Stimulated activated memory B cell treated with anti-CD40 and anti-IgM and Interleukin-4, amounts not matched to agents 10 μg/mL and 1 μg/mL and 100 μg/mL, for 72 hours (primary cell): ENCODE measurements at regions not wholly inside any gene's neighbourhood (a gene's known extent, or its start where the extent isn't known, plus 50 kb on each side); places are given as distances from the start of the nearest gene placed in this dataset.

Source experiments
- ATAC-seq: fragments of 150-1000 bp; cut with Tn5 transposase; 2 replicates; pipeline ENCODE4 v1.10.0; 2021
- H3K27ac Mint-ChIP-seq: one replicate; pipeline ENCODE4 v1.8.0; 2022; ENCODE audit warnings: mild to moderate bottlenecking, mixed read lengths
- H3K27me3 Mint-ChIP-seq: one replicate; pipeline ENCODE4 v1.8.0; 2022; ENCODE audit warnings: mixed read lengths
- H3K36me3 Mint-ChIP-seq: one replicate; pipeline ENCODE4 v1.8.0; 2022; ENCODE audit warnings: mixed read lengths
- H3K4me1 Mint-ChIP-seq: one replicate; pipeline ENCODE4 v1.8.0; 2022; ENCODE audit warnings: mixed read lengths
- H3K4me3 Mint-ChIP-seq: one replicate; pipeline ENCODE4 v1.8.0; 2022; ENCODE audit warnings: mild to moderate bottlenecking, moderate library complexity, mixed read lengths
- H3K9me3 Mint-ChIP-seq: one replicate; pipeline ENCODE4 v1.8.0; 2022; ENCODE audit warnings: mixed read lengths

DNA sequence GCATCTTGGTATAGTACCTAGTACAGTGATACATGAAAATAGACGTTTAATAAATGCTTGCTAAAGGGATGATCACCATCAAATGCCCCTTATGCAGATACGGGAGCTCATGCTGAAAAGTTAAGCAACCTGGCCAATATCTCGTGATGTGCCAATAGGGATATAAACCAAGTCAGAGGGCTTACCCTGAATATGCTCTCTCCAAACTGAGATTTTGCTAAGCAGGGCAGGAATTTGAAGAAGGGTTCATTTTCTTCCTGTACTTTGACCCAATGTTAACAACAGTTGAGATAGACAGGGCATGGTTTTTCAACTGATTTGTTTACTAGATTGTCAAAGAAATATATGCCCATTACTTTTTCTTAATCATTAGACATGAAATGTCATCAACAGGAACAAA, 219.3 kb upstream of the PREP start:
- H3K27ac Mint-ChIP-seq: no peak overlapping the region
- H3K9me3 Mint-ChIP-seq: peaks cover 3% of the 10 kb centered on the region
- H3K36me3 Mint-ChIP-seq: no peaks in the 10 kb centered on the region
- no peak overlapping the region for H3K4me3 Mint-ChIP-seq
- no peaks in the 10 kb centered on the region for H3K4me1 Mint-ChIP-seq
- peaks cover 25% of the 10 kb centered on the region for H3K27me3 Mint-ChIP-seq
- ATAC-seq: no peak

- Mint-ChIP-seq H3K36me3 (no peaks in the 10 kb centered on the region), H3K4me3 (no peak overlapping the region), H3K9me3 (peaks cover 3% of the 10 kb centered on the region), H3K4me1 (no peaks in the 10 kb centered on the region), H3K27ac (no peak overlapping the region), H3K27me3 (peaks cover 25% of the 10 kb centered on the region)
- ATAC-seq: no peak
Measured at GRCh38 chr6:105621564-105622175, 218.8 kb upstream of the PREP start.

DNA sequence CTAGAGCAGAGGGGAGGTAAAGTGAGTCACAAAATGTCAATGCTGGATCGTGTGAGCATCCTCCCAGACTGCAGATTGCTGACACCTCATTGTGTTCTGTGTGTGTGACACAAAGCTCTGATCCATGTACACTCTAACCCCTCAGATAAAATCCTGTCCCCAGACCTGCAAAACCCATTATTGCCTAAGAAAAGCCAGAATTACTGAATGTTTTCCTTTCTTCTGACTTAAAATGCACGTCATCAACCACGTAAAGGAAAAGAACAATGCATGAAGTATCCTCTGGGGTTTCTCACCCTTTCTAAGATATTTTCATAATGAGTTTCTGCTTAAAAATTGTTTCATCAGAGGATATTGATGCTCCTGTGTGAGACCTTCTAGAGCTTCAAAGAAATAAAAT, 218.0 kb upstream of the PREP start:
- Mint-ChIP-seq H3K27me3 (peaks cover 25% of the 10 kb centered on the region), H3K4me3 (no peak overlapping the region), H3K4me1 (no peaks in the 10 kb centered on the region), H3K27ac (no peak overlapping the region), H3K36me3 (no peaks in the 10 kb centered on the region), H3K9me3 (peaks cover 3% of the 10 kb centered on the region)
- no peak for ATAC-seq

GRCh38 chr6:105619971-105620741, 217.3 kb upstream of the PREP start:
- Mint-ChIP-seq H3K4me1 (no peaks in the 10 kb centered on the region), H3K27ac (no peak overlapping the region), H3K9me3 (peaks cover 6% of the 10 kb centered on the region), H3K27me3 (peaks cover 25% of the 10 kb centered on the region), H3K4me3 (no peak overlapping the region), H3K36me3 (no peaks in the 10 kb centered on the region)
- no peak for ATAC-seq

GRCh38 chr6:105618247-105618646, 215.4 kb upstream of the PREP start:
- Mint-ChIP-seq H3K9me3 (peaks cover 10% of the 10 kb centered on the region), H3K4me3 (no peak overlapping the region), H3K27ac (no peak overlapping the region), H3K4me1 (no peaks in the 10 kb centered on the region), H3K36me3 (no peaks in the 10 kb centered on the region), H3K27me3 (peaks cover 18% of the 10 kb centered on the region)
- ATAC-seq: no peak

DNA sequence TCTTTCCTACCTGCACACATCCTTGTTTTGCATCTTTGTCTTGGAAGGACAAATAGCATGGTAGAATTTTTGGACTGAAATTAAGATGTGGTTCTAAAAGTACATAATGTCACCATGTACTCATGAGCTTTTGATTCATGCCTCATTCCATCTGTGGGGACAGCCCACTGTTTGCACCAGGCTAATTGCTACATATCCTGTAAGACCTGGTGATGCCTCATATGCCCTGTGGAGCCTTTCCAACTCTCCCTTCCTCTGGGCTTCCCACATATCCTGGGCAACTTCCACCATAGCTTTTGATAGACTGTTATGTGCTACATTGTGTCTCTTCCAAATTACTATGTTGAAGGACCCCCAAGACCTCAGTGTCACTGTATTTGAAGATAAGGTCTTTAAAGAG, 213.6 kb upstream of the PREP start:
- no peak overlapping the region for H3K27ac Mint-ChIP-seq
- H3K4me1 Mint-ChIP-seq: no peaks in the 10 kb centered on the region
- H3K9me3 Mint-ChIP-seq: peaks cover 10% of the 10 kb centered on the region
- ATAC-seq: no peak
- no peak overlapping the region for H3K4me3 Mint-ChIP-seq
- H3K27me3 Mint-ChIP-seq: peaks cover under 1% of the 10 kb centered on the region
- H3K36me3 Mint-ChIP-seq: no peaks in the 10 kb centered on the region

- ATAC-seq: no peak
- Mint-ChIP-seq H3K27me3 (peaks cover 7% of the 10 kb centered on the region), H3K4me1 (no peaks in the 10 kb centered on the region), H3K27ac (no peak overlapping the region), H3K4me3 (no peak overlapping the region), H3K36me3 (no peaks in the 10 kb centered on the region), H3K9me3 (peaks cover 10% of the 10 kb centered on the region)
Measured at GRCh38 chr6:105611606-105612005, 208.7 kb upstream of the PREP start.

- Mint-ChIP-seq H3K27me3 (peaks cover 7% of the 10 kb centered on the region), H3K36me3 (no peaks in the 10 kb centered on the region), H3K27ac (no peak overlapping the region), H3K4me3 (no peak overlapping the region), H3K4me1 (no peaks in the 10 kb centered on the region), H3K9me3 (peaks cover 6% of the 10 kb centered on the region)
- no peak for ATAC-seq
Measured at GRCh38 chr6:105609375-105609991, 206.6 kb upstream of the PREP start.

DNA sequence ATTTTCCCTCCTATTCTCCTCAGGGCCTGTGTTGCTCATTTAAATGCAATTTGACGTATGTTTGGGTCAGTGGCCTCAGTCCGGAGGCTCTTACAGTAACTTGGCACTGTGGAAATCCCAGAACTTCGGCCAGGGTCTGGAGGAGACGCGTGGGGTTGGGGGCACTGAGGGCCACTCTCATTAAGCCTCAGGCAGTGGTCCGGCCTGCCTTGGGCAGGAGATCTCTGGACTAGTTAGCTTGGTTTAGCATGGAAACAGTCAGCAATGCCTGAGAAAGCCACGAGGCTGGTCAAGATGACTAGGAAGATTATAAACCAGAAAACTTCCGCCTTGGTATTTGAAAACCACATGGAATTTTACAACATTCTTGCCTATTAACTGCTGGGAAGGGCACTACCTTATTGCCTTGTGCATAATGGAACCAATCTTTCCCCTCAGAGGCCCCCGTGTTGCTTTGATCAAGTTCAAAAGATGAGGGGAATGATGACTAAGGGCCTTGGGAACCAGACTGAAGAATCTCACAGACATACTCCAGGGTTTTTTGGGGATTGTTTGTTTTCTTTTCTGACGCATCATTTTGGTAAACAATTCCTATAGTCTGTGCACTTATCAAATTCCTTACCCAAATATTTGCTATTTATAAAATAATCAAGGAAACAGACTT, 206.0 kb upstream of the PREP start:
- Mint-ChIP-seq H3K27me3 (peaks cover 7% of the 10 kb centered on the region), H3K36me3 (no peaks in the 10 kb centered on the region), H3K4me1 (no peaks in the 10 kb centered on the region), H3K27ac (no peak overlapping the region), H3K4me3 (no peak overlapping the region), H3K9me3 (peaks cover 3% of the 10 kb centered on the region)
- no peak for ATAC-seq

GRCh38 chr6:105607636-105608621, 205.0 kb upstream of the PREP start:
- no peak overlapping the region for H3K27ac Mint-ChIP-seq
- H3K27me3 Mint-ChIP-seq: peaks cover 7% of the 10 kb centered on the region
- no peak for ATAC-seq
- H3K9me3 Mint-ChIP-seq: peaks cover 3% of the 10 kb centered on the region
- no peaks in the 10 kb centered on the region for H3K4me1 Mint-ChIP-seq
- H3K4me3 Mint-ChIP-seq: no peak overlapping the region
- H3K36me3 Mint-ChIP-seq: no peaks in the 10 kb centered on the region

DNA sequence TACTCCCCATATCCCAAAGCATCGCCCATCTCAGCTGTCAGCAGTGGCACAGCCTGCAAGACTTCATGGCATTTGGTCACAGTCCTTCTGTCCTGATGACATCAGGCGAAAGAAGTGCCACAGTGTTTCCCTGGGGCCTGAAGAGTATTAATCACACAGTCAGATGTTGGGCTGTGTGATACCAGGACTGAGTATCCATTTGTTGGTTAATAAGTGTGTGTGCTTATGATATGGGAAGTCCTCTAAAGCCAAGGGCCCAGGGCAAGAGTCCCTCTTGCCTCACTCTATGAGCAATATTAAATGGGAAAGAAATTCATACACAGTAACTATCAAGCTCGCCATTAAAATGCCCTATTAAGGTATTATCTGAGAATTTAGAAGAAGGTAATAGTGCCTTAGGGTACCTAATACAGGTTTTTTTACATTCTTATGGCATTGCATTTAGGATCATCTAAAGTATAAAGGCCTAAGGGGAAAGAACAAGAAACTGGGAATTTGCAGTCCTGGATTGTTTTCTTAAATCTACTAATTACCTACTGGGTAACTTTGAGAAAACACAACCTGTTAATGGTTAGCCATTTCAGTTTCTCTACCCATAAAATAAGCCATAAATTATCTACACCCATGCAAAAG, 204.1 kb upstream of the PREP start:
- no peak for ATAC-seq
- Mint-ChIP-seq H3K4me3 (no peak overlapping the region), H3K4me1 (peaks cover 1% of the 10 kb centered on the region), H3K36me3 (no peaks in the 10 kb centered on the region), H3K9me3 (peaks cover 3% of the 10 kb centered on the region), H3K27ac (no peak overlapping the region), H3K27me3 (peaks cover 7% of the 10 kb centered on the region)

DNA sequence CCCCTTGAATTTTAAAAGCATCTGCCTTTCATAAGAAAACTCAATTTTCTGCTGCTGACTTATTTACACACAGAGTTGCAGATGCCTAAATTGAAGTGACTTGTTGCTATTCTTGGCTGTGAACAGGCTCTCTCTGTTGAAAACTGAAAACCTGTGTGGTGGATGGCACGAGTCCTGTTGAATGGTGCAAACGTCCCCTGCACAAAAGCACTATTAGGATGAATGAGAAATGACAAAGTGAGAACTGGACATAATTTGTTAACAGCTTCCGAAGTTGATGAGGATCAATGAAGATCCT, 201.7 kb upstream of the PREP start:
- Mint-ChIP-seq H3K4me1 (peaks cover 10% of the 10 kb centered on the region), H3K27me3 (no peaks in the 10 kb centered on the region), H3K36me3 (no peaks in the 10 kb centered on the region)

GRCh38 chr6:105603788-105604586, 201.1 kb upstream of the PREP start:
- no peaks in the 10 kb centered on the region for H3K36me3 Mint-ChIP-seq
- H3K9me3 Mint-ChIP-seq: peaks cover 3% of the 10 kb centered on the region
- no peak overlapping the region for H3K27ac Mint-ChIP-seq
- peaks cover 10% of the 10 kb centered on the region for H3K4me1 Mint-ChIP-seq
- no peak overlapping the region for H3K4me3 Mint-ChIP-seq
- no peak for ATAC-seq
- no peaks in the 10 kb centered on the region for H3K27me3 Mint-ChIP-seq

More for the DNA sequence above, 201.7 kb upstream of the PREP start:
- Mint-ChIP-seq H3K27ac (no peak overlapping the region), H3K4me3 (no peak overlapping the region), H3K9me3 (peaks cover 3% of the 10 kb centered on the region)
- no peak for ATAC-seq
